GM23338 (cell line): ENCODE measurements at regions not wholly inside any gene's neighbourhood (a gene's known extent, or its start where the extent isn't known, plus 50 kb on each side); places are given as distances from the start of the nearest gene placed in this dataset.

ENCODE experiments used
- ATAC-seq: fragments of 200-7000 bp; cut with Tn5 transposase; 3 replicates; pipeline ENCODE4 v1.9.1; 2020
- DNase-seq: peaks from one replicate; pipeline ENCODE4 v3.0.0-alpha.2; 2015; ENCODE audit warnings: low spot score
- H2AFZ ChIP-seq: fragments of 200-600 bp; sonication (generic); 2 replicates; pipeline ENCODE4 v1.8.0; 2016; ENCODE audit warnings: antibody characterized with exemption, mild to moderate bottlenecking, moderate library complexity
- H3F3A ChIP-seq: fragments of 200-600 bp; sonication (generic); replicated peaks from 2 replicates; pipeline ENCODE4 v1.8.0; 2017; ENCODE audit warnings: antibody characterized with exemption, mixed run types, low read depth
- H3K27ac ChIP-seq: fragments of 200-600 bp; sonication (generic); 2 replicates; pipeline ENCODE4 v1.6.1; 2016; ENCODE audit warnings: low read depth
- H3K27me3 ChIP-seq: fragments of 200-600 bp; sonication (generic); 2 replicates; pipeline ENCODE4 v1.8.0; 2016; ENCODE audit warnings: mild to moderate bottlenecking, mixed run types, moderate library complexity; ENCODE audit not compliant: insufficient read depth
- H3K36me3 ChIP-seq: fragments of 200-600 bp; sonication (generic); 2 replicates; pipeline ENCODE4 v1.8.0; 2016; ENCODE audit warnings: mild to moderate bottlenecking; ENCODE audit not compliant: insufficient read depth
- H3K4me1 ChIP-seq: fragments of 200-600 bp; sonication (generic); 2 replicates; pipeline ENCODE4 v1.8.0; 2016; ENCODE audit warnings: mild to moderate bottlenecking, moderate library complexity; ENCODE audit not compliant: insufficient read depth
- H3K4me2 ChIP-seq: fragments of 200-600 bp; sonication (generic); 2 replicates; pipeline ENCODE4 v1.7.1; 2017; ENCODE audit warnings: mixed run types
- H3K4me3 ChIP-seq: fragments of 200-600 bp; sonication (generic); 2 replicates; pipeline ENCODE4 v1.6.1; 2016; ENCODE audit warnings: mixed run types
- H3K79me2 ChIP-seq: fragments of 200-600 bp; sonication (generic); replicated peaks from 2 replicates; pipeline ENCODE4 v1.8.0; 2017; ENCODE audit warnings: mild to moderate bottlenecking; ENCODE audit not compliant: insufficient read depth
- H3K9me2 ChIP-seq: fragments of 200-600 bp; sonication (generic); 2 replicates; pipeline ENCODE4 v1.8.0; 2017; ENCODE audit not compliant: insufficient read depth
- H4K20me1 ChIP-seq: fragments of 200-600 bp; sonication (generic); replicated peaks from 2 replicates; pipeline ENCODE4 v1.8.0; 2017; ENCODE audit warnings: mild to moderate bottlenecking; ENCODE audit not compliant: insufficient read depth
- H3K27ac Mint-ChIP-seq: 2 replicates; pipeline ENCODE4 v1.8.0; 2020; ENCODE audit warnings: inconsistent platforms, mild to moderate bottlenecking, moderate library complexity, mixed read lengths
- H3K27me3 Mint-ChIP-seq: 3 replicates; pipeline ENCODE4 v1.8.0; 2022; ENCODE audit warnings: low read depth, mild to moderate bottlenecking, moderate library complexity, mixed read lengths, inconsistent platforms; ENCODE audit not compliant: insufficient read depth, poor library complexity
- H3K36me3 Mint-ChIP-seq: 3 replicates; pipeline ENCODE4 v1.8.0; 2021; ENCODE audit warnings: low read depth, mild to moderate bottlenecking, inconsistent platforms, moderate library complexity, mixed read lengths
- H3K4me1 Mint-ChIP-seq: 3 replicates; pipeline ENCODE4 v1.8.0; 2020; ENCODE audit warnings: mild to moderate bottlenecking, inconsistent platforms, mixed read lengths
- H3K4me3 Mint-ChIP-seq: 3 replicates; pipeline ENCODE4 v1.8.0; 2021; ENCODE audit warnings: moderate library complexity, mild to moderate bottlenecking, inconsistent platforms, mixed read lengths
- H3K9me3 Mint-ChIP-seq: 3 replicates; pipeline ENCODE4 v1.8.0; 2020; ENCODE audit warnings: moderate library complexity, mild to moderate bottlenecking, inconsistent platforms, mixed read lengths
- CREB1 ChIP-seq: fragments of 250-450 bp; sonication (Bioruptor Pico); IDR thresholded peaks from 2 replicates; pipeline ENCODE4 v1.5.0; 2020; ENCODE audit warnings: low read depth, mild to moderate bottlenecking, moderate library complexity
- EZH2phosphoT487 ChIP-seq: fragments of 200-600 bp; sonication (generic); IDR thresholded peaks from one replicate; pipeline ENCODE4 v1.8.1; 2018; ENCODE audit warnings: antibody characterized with exemption; ENCODE audit not compliant: unreplicated experiment
- JUNB ChIP-seq: IDR thresholded peaks from one replicate; pipeline ENCODE4 v1.6.1; 2016; ENCODE audit warnings: antibody characterized with exemption; ENCODE audit not compliant: unreplicated experiment
- POLR2AphosphoS5 ChIP-seq: IDR thresholded peaks from 2 replicates; pipeline ENCODE4 v1.6.1; 2016; ENCODE audit warnings: antibody characterized with exemption, low read depth
- STAT1 ChIP-seq: IDR thresholded peaks from one replicate; pipeline ENCODE4 v1.6.1; 2016; ENCODE audit warnings: antibody characterized with exemption; ENCODE audit not compliant: unreplicated experiment
- ZNF114 ChIP-seq: fragments of 250-450 bp; sonication (Bioruptor Pico); IDR thresholded peaks from 2 replicates; pipeline ENCODE4 v1.5.0; 2020; ENCODE audit warnings: mild to moderate bottlenecking, moderate library complexity
- ZNF331 ChIP-seq: fragments of 250-450 bp; sonication (Bioruptor Pico); IDR thresholded peaks from 2 replicates; pipeline ENCODE4 v1.5.0; 2020; ENCODE audit warnings: low read depth, mild to moderate bottlenecking, moderate library complexity
- TF ChIP-seq, protein P1 (sequence below): fragments of 250-450 bp; sonication (Bioruptor Pico); IDR thresholded peaks from 2 replicates; pipeline ENCODE4 v1.5.0; 2020; ENCODE audit warnings: mild to moderate bottlenecking, moderate library complexity
- TF ChIP-seq, protein P2 (sequence below): IDR thresholded peaks from 2 replicates; pipeline ENCODE4 v1.6.1; 2016; ENCODE audit warnings: antibody characterized with exemption

DNA sequence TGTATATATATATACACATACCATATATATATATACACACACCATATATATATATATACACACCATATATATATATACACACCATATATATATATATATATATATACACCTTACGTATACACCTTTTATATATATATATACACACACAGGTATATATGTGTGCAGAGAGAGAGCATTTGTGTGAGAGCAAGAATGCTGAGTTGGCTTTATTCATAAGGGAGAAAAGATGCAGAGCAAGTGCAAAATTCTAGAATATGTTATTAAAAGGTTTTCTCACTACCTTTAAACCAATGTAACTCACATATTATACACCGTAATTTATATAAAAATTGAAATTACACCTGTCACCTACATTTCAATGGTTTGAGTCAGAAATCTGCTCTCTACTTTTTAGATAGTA is 107.2 kb upstream of the ALCAM start (continued):
- TF ChIP-seq, protein P1, sequence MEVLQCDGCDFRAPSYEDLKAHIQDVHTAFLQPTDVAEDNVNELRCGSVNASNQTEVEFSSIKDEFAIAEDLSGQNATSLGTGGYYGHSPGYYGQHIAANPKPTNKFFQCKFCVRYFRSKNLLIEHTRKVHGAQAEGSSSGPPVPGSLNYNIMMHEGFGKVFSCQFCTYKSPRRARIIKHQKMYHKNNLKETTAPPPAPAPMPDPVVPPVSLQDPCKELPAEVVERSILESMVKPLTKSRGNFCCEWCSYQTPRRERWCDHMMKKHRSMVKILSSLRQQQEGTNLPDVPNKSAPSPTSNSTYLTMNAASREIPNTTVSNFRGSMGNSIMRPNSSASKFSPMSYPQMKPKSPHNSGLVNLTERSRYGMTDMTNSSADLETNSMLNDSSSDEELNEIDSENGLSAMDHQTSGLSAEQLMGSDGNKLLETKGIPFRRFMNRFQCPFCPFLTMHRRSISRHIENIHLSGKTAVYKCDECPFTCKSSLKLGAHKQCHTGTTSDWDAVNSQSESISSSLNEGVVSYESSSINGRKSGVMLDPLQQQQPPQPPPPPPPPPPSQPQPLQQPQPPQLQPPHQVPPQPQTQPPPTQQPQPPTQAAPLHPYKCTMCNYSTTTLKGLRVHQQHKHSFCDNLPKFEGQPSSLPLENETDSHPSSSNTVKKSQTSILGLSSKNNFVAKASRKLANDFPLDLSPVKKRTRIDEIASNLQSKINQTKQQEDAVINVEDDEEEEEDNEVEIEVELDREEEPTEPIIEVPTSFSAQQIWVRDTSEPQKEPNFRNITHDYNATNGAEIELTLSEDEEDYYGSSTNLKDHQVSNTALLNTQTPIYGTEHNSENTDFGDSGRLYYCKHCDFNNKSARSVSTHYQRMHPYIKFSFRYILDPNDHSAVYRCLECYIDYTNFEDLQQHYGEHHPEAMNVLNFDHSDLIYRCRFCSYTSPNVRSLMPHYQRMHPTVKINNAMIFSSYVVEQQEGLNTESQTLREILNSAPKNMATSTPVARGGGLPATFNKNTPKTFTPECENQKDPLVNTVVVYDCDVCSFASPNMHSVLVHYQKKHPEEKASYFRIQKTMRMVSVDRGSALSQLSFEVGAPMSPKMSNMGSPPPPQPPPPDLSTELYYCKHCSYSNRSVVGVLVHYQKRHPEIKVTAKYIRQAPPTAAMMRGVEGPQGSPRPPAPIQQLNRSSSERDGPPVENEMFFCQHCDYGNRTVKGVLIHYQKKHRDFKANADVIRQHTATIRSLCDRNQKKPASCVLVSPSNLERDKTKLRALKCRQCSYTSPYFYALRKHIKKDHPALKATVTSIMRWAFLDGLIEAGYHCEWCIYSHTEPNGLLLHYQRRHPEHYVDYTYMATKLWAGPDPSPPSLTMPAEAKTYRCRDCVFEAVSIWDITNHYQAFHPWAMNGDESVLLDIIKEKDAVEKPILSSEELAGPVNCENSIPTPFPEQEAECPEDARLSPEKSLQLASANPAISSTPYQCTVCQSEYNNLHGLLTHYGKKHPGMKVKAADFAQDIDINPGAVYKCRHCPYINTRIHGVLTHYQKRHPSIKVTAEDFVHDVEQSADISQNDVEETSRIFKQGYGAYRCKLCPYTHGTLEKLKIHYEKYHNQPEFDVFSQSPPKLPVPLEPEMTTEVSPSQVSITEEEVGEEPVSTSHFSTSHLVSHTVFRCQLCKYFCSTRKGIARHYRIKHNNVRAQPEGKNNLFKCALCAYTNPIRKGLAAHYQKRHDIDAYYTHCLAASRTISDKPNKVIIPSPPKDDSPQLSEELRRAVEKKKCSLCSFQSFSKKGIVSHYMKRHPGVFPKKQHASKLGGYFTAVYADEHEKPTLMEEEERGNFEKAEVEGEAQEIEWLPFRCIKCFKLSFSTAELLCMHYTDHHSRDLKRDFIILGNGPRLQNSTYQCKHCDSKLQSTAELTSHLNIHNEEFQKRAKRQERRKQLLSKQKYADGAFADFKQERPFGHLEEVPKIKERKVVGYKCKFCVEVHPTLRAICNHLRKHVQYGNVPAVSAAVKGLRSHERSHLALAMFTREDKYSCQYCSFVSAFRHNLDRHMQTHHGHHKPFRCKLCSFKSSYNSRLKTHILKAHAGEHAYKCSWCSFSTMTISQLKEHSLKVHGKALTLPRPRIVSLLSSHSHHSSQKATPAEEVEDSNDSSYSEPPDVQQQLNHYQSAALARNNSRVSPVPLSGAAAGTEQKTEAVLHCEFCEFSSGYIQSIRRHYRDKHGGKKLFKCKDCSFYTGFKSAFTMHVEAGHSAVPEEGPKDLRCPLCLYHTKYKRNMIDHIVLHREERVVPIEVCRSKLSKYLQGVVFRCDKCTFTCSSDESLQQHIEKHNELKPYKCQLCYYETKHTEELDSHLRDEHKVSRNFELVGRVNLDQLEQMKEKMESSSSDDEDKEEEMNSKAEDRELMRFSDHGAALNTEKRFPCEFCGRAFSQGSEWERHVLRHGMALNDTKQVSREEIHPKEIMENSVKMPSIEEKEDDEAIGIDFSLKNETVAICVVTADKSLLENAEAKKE (CRISPR knock-in tag) = no peak
- TF ChIP-seq JUNB = no peak

DNA sequence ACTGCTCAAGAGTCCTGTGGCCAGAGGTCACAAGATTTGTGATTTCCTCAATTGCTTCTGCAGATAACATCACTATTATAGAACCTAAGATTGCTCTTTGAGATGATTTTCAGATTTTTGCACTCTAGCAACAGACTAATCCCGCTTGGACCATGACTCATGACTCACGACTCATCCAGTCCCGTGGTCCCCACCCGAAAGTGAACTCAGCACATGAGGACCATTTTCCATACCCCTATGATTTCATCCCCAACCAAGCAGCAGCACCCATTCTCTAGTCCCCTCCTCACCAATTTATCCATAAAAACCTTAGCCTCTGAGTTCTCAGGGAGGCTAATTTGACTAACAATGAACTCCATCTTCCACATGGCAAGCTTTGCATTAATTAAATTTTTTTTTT is 106.3 kb upstream of the ALCAM start:
- Mint-ChIP-seq H3K27me3 (no peaks in the 10 kb centered on the region), H3K36me3 (peaks cover 6% of the 10 kb centered on the region; the same call in 2 of the 3 replicates), H3K27ac (no peak overlapping the region), H3K4me1 (no peaks in the 10 kb centered on the region), H3K4me3 (no peak overlapping the region), H3K9me3 (peaks cover 7% of the 10 kb centered on the region)
- Histone ChIP-seq H2AFZ (no peak overlapping the region), H3K27ac (no peak overlapping the region), H3K79me2 (no peaks in the 10 kb centered on the region), H3K4me3 (no peak overlapping the region), H3K4me1 (no peaks in the 10 kb centered on the region), H3K9me2 (no peaks in the 10 kb centered on the region), H3K36me3 (no peaks in the 10 kb centered on the region), H3F3A (no peaks in the 10 kb centered on the region), H4K20me1 (no peaks in the 10 kb centered on the region), H3K27me3 (no peaks in the 10 kb centered on the region), H3K4me2 (no peak overlapping the region)
- DNase-seq = no peak
- no peak for ATAC-seq
- no peak for TF ChIP-seq ZNF114 (CRISPR knock-in tag)
- no peak for TF ChIP-seq POLR2AphosphoS5
- TF ChIP-seq CREB1 (CRISPR knock-in tag) = no peak
- no peak for TF ChIP-seq STAT1

DNA sequence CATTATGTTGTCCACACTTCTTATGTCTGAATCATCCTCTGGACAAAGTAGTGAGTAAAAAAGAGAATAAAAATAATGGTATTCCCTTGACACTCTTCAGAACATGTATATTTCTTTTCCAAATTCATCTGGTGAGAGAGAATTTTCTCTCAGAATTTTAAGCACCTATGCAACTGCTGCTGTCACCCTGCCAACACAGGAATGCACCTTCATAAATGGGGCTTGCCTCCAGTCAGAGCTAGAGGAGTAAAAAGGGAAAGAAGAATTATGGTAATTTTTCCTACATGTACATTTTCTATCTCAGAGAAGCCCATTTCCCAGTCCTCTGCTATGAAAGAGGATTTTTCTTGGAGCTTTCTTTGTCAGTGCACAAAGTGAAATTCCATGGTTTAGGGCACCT is 92.2 kb upstream of the ALCAM start:
- H3K4me1 Mint-ChIP-seq = no peaks in the 10 kb centered on the region
- Histone ChIP-seq H3K27me3 (no peaks in the 10 kb centered on the region), H3K79me2 (no peaks in the 10 kb centered on the region), H3K36me3 (no peaks in the 10 kb centered on the region), H3K4me3 (no peak overlapping the region), H3K4me2 (no peak overlapping the region), H3K4me1 (no peaks in the 10 kb centered on the region), H3F3A (no peaks in the 10 kb centered on the region), H3K27ac (no peak overlapping the region), H4K20me1 (no peaks in the 10 kb centered on the region), H2AFZ (no peak overlapping the region), H3K9me2 (no peaks in the 10 kb centered on the region; the same call in 1 of the 2 replicates)
- ATAC-seq (no peak), DNase-seq (no peak)
- no peaks in the 10 kb centered on the region for H3K9me3 Mint-ChIP-seq
- H3K36me3 Mint-ChIP-seq = no peaks in the 10 kb centered on the region
- H3K27me3 Mint-ChIP-seq = no peaks in the 10 kb centered on the region
- no peak overlapping the region for H3K27ac Mint-ChIP-seq
- H3K4me3 Mint-ChIP-seq = no peak overlapping the region
- TF ChIP-seq CREB1 (CRISPR knock-in tag) (no peak), ZNF331 (CRISPR knock-in tag) (no peak), POLR2AphosphoS5 (no peak), EZH2phosphoT487 (no peak)
- TF ChIP-seq, protein P2, sequence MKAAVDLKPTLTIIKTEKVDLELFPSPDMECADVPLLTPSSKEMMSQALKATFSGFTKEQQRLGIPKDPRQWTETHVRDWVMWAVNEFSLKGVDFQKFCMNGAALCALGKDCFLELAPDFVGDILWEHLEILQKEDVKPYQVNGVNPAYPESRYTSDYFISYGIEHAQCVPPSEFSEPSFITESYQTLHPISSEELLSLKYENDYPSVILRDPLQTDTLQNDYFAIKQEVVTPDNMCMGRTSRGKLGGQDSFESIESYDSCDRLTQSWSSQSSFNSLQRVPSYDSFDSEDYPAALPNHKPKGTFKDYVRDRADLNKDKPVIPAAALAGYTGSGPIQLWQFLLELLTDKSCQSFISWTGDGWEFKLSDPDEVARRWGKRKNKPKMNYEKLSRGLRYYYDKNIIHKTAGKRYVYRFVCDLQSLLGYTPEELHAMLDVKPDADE = no peak
